ENCODE measurements at regions not wholly inside any gene's neighbourhood (a gene's known extent, or its start where the extent isn't known, plus 50 kb on each side); places are given as distances from the start of the nearest gene placed in this dataset.

- TF ChIP-seq CTCF (IDR thresholded peaks at IDR 0.05) (no peak), POLR2A (IDR thresholded peaks at IDR 0.05) (no peak)
Observed at GRCh38 chr9:18092138-18092537, 381.8 kb upstream of the ADAMTSL1 start.

Data from prostate gland (tissue), 2 donors.